ENCODE measurements at regions not wholly inside any gene's neighbourhood (a gene's known extent, or its start where the extent isn't known, plus 50 kb on each side); places are given as distances from the start of the nearest gene placed in this dataset.

DNA sequence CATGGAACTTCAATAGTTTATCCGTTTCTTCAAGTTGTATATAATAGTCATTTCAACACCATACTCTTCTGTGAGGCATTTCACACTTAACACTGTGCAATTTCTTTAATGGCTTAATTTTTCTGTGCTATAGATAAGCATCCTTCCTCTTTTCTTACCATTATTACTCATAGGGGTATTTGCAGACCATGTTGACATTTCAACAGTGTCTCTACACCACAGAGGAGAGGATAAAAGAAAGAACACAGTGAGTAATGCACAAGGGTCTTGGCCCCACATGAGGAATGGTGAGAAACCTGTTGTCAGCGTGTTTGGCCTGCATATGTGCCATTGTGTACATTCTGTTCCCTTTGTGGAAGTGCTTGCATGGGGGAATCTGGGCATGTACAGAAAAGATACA is 421.5 kb upstream of the MDGA2 start:
- DNase-seq (ENCODE audit: low spot score), result no peak

DNA sequence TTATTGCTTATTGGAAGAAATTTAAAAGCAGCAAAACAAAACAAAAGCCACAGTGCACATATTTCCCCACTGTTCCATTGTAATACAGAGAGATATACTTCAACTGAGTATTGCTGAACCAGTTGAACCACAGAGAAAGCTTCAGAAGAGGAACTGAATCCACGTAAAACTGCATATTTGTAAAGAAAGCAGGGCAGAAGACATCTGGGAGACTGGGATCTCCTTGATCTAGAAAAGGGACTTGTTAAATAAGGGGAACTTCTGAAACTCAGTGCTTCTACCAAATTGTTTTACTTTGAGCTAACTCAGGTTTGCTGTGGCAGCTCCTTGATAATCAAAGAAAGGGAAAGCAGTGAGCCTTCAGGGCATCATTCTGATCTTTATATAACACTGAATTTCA is 411.1 kb upstream of the MDGA2 start:
- ATAC-seq (ENCODE audit: low read depth), result no peak

More for the DNA sequence above, 421.5 kb upstream of the MDGA2 start:
- Histone ChIP-seq H3K27me3 (ENCODE audit: insufficient read depth, poor library complexity, severe bottlenecking) (no peaks in the 10 kb centered on the region), H3K36me3 (ENCODE audit: low read depth) (no peaks in the 10 kb centered on the region), H3K27ac (ENCODE audit: poor library complexity, severe bottlenecking) (no peak overlapping the region), H3K4me3 (ENCODE audit: severe bottlenecking) (no peak overlapping the region), H3K9me3 (ENCODE audit: severe bottlenecking) (no peaks in the 10 kb centered on the region), H3K4me1 (ENCODE audit: insufficient read depth, poor library complexity, severe bottlenecking) (no peaks in the 10 kb centered on the region)
- ATAC-seq (ENCODE audit: low read depth), result no peak
- TF ChIP-seq, protein P1, sequence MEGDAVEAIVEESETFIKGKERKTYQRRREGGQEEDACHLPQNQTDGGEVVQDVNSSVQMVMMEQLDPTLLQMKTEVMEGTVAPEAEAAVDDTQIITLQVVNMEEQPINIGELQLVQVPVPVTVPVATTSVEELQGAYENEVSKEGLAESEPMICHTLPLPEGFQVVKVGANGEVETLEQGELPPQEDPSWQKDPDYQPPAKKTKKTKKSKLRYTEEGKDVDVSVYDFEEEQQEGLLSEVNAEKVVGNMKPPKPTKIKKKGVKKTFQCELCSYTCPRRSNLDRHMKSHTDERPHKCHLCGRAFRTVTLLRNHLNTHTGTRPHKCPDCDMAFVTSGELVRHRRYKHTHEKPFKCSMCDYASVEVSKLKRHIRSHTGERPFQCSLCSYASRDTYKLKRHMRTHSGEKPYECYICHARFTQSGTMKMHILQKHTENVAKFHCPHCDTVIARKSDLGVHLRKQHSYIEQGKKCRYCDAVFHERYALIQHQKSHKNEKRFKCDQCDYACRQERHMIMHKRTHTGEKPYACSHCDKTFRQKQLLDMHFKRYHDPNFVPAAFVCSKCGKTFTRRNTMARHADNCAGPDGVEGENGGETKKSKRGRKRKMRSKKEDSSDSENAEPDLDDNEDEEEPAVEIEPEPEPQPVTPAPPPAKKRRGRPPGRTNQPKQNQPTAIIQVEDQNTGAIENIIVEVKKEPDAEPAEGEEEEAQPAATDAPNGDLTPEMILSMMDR (IDR thresholded peaks at IDR 0.05; ENCODE audit: poor library complexity, severe bottlenecking), result no peak

DNA sequence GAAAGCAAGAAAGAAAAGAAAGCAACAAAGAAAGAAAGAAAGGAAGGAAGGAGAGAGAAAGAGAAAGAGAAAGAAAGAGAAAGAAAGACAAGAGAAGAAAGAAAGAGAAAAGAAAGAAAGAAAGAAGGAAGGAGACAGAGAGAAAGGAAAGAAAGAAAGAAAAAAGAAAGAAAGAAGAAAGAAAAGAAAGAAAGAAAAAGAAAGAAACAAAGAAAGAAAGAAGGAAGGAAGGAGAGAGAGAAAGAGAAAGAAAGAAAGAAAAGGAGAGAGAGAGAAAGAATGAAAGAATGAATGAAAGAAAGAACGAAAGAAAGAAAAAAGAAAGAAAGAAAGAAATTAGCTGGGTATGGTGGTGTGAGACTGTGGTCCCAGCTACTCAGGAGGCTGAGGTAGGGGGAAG is 400.1 kb upstream of the MDGA2 start:
- TF ChIP-seq, protein P1 (IDR thresholded peaks at IDR 0.05; ENCODE audit: poor library complexity, severe bottlenecking), result no peak
- Histone ChIP-seq H3K4me1 (ENCODE audit: insufficient read depth, poor library complexity, severe bottlenecking) (no peaks in the 10 kb centered on the region), H3K4me3 (ENCODE audit: severe bottlenecking) (no peak overlapping the region), H3K9me3 (ENCODE audit: severe bottlenecking) (no peaks in the 10 kb centered on the region), H3K27me3 (ENCODE audit: insufficient read depth, poor library complexity, severe bottlenecking) (peaks cover 40% of the 10 kb centered on the region), H3K27ac (ENCODE audit: poor library complexity, severe bottlenecking) (no peak overlapping the region), H3K36me3 (ENCODE audit: low read depth) (no peaks in the 10 kb centered on the region)
- DNase-seq (ENCODE audit: low spot score), result no peak
- no peak for ATAC-seq (ENCODE audit: low read depth)

More for the DNA sequence above, 411.1 kb upstream of the MDGA2 start:
- H3K9me3 ChIP-seq (ENCODE audit: severe bottlenecking), result no peaks in the 10 kb centered on the region
- no peak overlapping the region for H3K27ac ChIP-seq (ENCODE audit: poor library complexity, severe bottlenecking)
- peaks cover 22% of the 10 kb centered on the region for H3K27me3 ChIP-seq (ENCODE audit: insufficient read depth, poor library complexity, severe bottlenecking)
- DNase-seq (ENCODE audit: low spot score), result no peak
- no peaks in the 10 kb centered on the region for H3K36me3 ChIP-seq (ENCODE audit: low read depth)
- H3K4me3 ChIP-seq (ENCODE audit: severe bottlenecking), result no peak overlapping the region
- H3K4me1 ChIP-seq (ENCODE audit: insufficient read depth, poor library complexity, severe bottlenecking), result no peaks in the 10 kb centered on the region
- TF ChIP-seq, protein P1 (IDR thresholded peaks at IDR 0.05; ENCODE audit: poor library complexity, severe bottlenecking), result no peak

DNA sequence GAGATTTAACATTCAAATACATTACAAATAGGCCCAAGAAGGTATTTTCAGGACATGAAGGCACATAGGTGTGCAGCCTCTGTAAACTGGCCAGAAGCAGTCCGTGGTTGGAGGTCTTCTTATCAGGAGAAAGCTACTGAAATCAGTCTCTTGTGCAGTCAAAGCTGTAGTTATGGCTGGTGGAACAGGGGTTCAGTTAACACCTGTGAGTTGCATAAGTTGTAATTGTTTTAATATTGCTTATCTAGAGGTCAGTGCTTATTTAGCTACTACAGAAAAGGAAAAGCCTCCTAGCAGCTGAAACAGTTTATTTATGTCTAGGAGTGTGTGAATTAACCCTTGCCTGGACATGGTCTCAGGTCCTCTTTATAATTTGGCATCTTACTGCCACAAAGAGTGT is 377.6 kb upstream of the MDGA2 start:
- TF ChIP-seq, protein P1 (IDR thresholded peaks at IDR 0.05; ENCODE audit: poor library complexity, severe bottlenecking), result no peak
- H3K27ac ChIP-seq (ENCODE audit: poor library complexity, severe bottlenecking), result no peak overlapping the region
- H3K27me3 ChIP-seq (ENCODE audit: insufficient read depth, poor library complexity, severe bottlenecking), result peaks cover 3% of the 10 kb centered on the region

DNA sequence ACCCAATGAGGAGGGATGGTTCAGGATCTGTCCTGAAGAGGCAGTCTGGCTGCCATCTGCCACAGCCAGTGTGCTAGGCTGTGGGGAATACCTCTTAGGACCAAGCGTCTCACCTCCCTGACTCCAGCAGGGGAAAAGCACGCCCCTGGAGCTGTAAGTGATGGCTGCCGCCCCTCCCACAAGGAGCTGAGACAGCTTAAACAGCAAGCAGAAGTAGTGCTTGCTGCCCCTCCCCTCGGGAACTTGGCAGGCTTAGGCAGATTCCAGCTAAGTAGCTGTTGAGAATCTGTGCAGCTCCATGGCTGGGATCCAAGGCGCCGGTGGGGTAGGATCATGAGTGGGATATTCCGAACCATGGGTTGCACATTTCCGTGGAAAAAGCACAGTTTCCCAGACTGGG is 360.4 kb upstream of the MDGA2 start:
- Histone ChIP-seq H3K9me3 (ENCODE audit: severe bottlenecking) (no peaks in the 10 kb centered on the region), H3K27ac (ENCODE audit: poor library complexity, severe bottlenecking) (no peak overlapping the region), H3K36me3 (ENCODE audit: low read depth) (no peaks in the 10 kb centered on the region), H3K4me1 (ENCODE audit: insufficient read depth, poor library complexity, severe bottlenecking) (no peaks in the 10 kb centered on the region), H3K27me3 (ENCODE audit: insufficient read depth, poor library complexity, severe bottlenecking) (peaks cover 3% of the 10 kb centered on the region), H3K4me3 (ENCODE audit: severe bottlenecking) (no peak overlapping the region)
- DNase-seq (ENCODE audit: low spot score) (no peak), ATAC-seq (ENCODE audit: low read depth) (no peak)
- TF ChIP-seq, protein P1 (IDR thresholded peaks at IDR 0.05; ENCODE audit: poor library complexity, severe bottlenecking), result no peak

More for the DNA sequence above, 377.6 kb upstream of the MDGA2 start:
- Histone ChIP-seq H3K9me3 (ENCODE audit: severe bottlenecking) (no peaks in the 10 kb centered on the region), H3K4me3 (ENCODE audit: severe bottlenecking) (no peak overlapping the region), H3K36me3 (ENCODE audit: low read depth) (no peaks in the 10 kb centered on the region), H3K4me1 (ENCODE audit: insufficient read depth, poor library complexity, severe bottlenecking) (no peaks in the 10 kb centered on the region)
- DNase-seq (ENCODE audit: low spot score) (no peak), ATAC-seq (ENCODE audit: low read depth) (no peak)

All from RWPE2 (cell line).